ENCODE measurements at regions not wholly inside any gene's neighbourhood (a gene's known extent, or its start where the extent isn't known, plus 50 kb on each side); places are given as distances from the start of the nearest gene placed in this dataset.
A peak's percentile ranks its signal among the peaks of the same experiment; 100 is the strongest.
"Not testable (repeated sequence)": the region's sequence is repeated elsewhere in the genome, so short reads cannot be mapped to it uniquely, and the experiment has no call there.

DNA sequence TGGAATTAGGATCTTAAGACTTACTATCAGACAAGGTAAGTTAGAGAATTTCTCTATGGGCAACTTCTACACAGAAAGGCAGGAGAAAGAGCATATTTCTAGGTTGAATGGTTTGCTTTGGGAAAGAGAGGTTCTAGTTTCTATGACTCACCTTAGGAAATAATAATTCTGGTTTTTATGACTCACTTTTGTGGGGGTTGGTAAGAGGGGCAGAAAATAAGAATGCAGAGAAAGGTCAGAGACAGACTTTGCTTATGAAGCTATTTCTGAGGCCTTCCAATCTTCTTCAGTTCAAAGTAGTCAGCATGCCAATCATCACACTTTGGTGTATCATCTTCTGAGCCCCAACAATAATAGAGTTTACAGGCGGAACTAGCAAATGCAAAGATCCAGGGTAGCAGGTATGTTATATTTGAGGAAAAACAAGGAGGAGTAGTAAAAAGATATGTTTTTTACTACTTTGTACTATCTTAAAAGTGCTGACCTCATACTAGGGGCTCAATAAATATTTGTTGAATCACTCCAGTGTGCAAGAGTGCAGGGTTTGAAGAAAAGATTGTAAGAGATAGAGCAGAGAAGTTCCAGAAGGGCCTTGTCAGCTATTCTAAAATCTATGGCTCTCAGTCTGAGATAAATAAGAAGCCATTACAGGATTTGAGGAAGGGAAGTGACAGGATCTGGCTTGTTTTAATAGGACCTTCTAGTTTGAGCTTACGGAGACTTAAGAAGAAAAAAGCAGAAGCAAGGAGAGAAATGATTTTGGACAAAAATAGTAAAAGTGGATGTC, 56.7 kb upstream of the LRFN5 start:
- intact Hi-C loops (cut with micrococcal nuclease): no loop called here
- H3K4me3 ChIP-seq (ENCODE audit: low read length in 2 of 2): no peak overlapping the region
- no peak overlapping the region for H3K4me3 Mint-ChIP-seq
- no peaks in the 10 kb centered on the region for H3K4me1 Mint-ChIP-seq
- no peaks in the 10 kb centered on the region for H3K9me3 ChIP-seq (ENCODE audit: control insufficient read depth in 1 of 2, low read length in 2 of 2)
- H3K4me1 ChIP-seq (ENCODE audit: insufficient read depth, low read length): no peaks in the 10 kb centered on the region
- H3K27me3 Mint-ChIP-seq: no peaks in the 10 kb centered on the region
- H3K9me3 Mint-ChIP-seq: peaks cover 0 to 2% (median 0%) of the 10 kb centered on the region in 8 donors
- no peaks in the 10 kb centered on the region for H3K27me3 ChIP-seq (ENCODE audit: insufficient read depth, low read length)
- POLR2A ChIA-PET (ENCODE audit: partially characterized antibody): no interaction called here
- DNase-seq: no peak
- no peaks in the 10 kb centered on the region for H3K36me3 ChIP-seq (ENCODE audit: insufficient read depth, low read length)
- no peaks in the 10 kb centered on the region for H3K36me3 Mint-ChIP-seq
- no peak overlapping the region for H3K27ac Mint-ChIP-seq
- CTCF ChIA-PET (ENCODE audit: partially characterized antibody): no interaction called here
- no peak overlapping the region for H3K27ac ChIP-seq (ENCODE audit: low read depth, low read length)

DNA sequence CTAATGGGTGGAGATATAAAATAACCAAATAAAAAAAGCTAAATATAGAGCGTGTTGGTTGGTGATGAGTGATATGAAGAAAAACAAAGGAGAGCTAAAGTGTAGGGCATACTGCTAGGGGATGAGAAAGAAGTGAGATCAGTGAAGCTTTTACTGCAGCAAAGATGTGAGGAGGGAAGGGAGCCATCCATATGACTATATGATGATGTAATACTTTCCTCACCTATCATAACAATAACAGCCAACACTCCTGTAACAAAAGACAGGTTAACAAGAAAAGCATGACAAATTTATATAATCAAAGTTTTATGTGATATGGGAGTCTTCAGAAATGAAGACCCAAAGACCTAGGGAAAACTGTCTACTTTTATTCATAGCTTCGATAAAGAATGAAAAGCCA, 57.4 kb upstream of the LRFN5 start:
- no peaks in the 10 kb centered on the region for H3K27me3 ChIP-seq (ENCODE audit: insufficient read depth, low read length)
- POLR2A ChIA-PET (ENCODE audit: partially characterized antibody): no interaction called here
- Mint-ChIP-seq H3K36me3 (no peaks in the 10 kb centered on the region), H3K9me3 (peaks cover 0 to 5% (median 4%) of the 10 kb centered on the region in 8 donors), H3K27ac (no peak overlapping the region), H3K27me3 (no peaks in the 10 kb centered on the region), H3K4me1 (no peaks in the 10 kb centered on the region), H3K4me3 (no peak overlapping the region)
- no peaks in the 10 kb centered on the region for H3K9me3 ChIP-seq (ENCODE audit: control insufficient read depth in 1 of 2, low read length in 2 of 2)
- intact Hi-C loops (cut with micrococcal nuclease): no loop called here
- H3K36me3 ChIP-seq (ENCODE audit: insufficient read depth, low read length): no peaks in the 10 kb centered on the region
- CTCF ChIA-PET (ENCODE audit: partially characterized antibody): no interaction called here
- no peak overlapping the region for H3K27ac ChIP-seq (ENCODE audit: low read depth, low read length)
- no peak overlapping the region for H3K4me3 ChIP-seq (ENCODE audit: low read length in 2 of 2)
- H3K4me1 ChIP-seq (ENCODE audit: insufficient read depth, low read length): no peaks in the 10 kb centered on the region
- no peak for DNase-seq

DNA sequence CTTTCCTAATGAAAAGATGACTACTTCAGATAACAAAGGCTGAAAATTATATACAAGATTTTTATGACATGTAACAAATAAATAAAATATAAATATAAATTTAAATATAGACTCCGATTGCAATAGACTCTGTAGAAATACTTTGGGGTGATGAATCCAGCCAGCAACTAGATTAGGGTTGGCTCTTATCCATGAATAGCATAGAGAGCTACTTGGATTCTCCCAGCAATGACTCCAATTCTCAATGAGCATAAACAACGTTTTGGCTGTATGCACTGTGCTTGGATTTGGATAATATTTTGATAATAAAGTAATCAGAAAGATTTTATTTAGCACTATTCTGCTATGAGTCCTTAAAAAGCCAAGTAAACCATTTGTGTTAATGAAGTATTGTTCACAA, 58.0 kb upstream of the LRFN5 start:
- H3K27me3 Mint-ChIP-seq: no peaks in the 10 kb centered on the region
- no peak overlapping the region for H3K27ac ChIP-seq (ENCODE audit: low read depth, low read length)
- ChIA-PET POLR2A (ENCODE audit: partially characterized antibody) (no interaction called here), CTCF (ENCODE audit: partially characterized antibody) (no interaction called here)
- peaks cover 0 to 10% (median 4%) of the 10 kb centered on the region in 8 donors for H3K9me3 Mint-ChIP-seq
- no peak for DNase-seq
- H3K4me1 Mint-ChIP-seq: no peaks in the 10 kb centered on the region
- H3K36me3 Mint-ChIP-seq: no peaks in the 10 kb centered on the region
- no peaks in the 10 kb centered on the region for H3K4me1 ChIP-seq (ENCODE audit: insufficient read depth, low read length)
- H3K36me3 ChIP-seq (ENCODE audit: insufficient read depth, low read length): no peaks in the 10 kb centered on the region
- intact Hi-C loops (cut with micrococcal nuclease): no loop called here
- H3K4me3 ChIP-seq (ENCODE audit: low read length in 2 of 2): no peak overlapping the region
- no peaks in the 10 kb centered on the region for H3K27me3 ChIP-seq (ENCODE audit: insufficient read depth, low read length)
- no peak overlapping the region for H3K27ac Mint-ChIP-seq
- no peaks in the 10 kb centered on the region for H3K9me3 ChIP-seq (ENCODE audit: control insufficient read depth in 1 of 2, low read length in 2 of 2)
- H3K4me3 Mint-ChIP-seq: no peak overlapping the region

DNA sequence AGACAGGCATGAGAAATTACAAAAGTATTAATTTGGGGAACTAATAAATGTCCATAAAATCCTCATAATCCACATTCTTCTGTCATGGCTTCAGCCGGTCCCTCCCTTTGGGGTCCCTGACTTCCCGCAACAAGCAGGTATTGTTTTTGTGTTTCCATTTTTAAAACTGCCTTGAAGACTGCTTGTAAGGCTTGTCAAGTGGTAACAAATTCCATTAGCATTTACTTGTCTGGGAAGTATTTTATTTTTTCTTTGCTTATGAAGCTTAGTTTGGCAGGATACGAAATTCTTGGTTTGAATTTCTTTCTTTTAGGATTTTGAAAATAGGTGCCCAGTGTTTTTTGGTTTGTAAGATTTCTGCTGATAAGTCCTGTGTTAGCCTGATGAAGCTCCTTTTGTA, 65.3 kb upstream of the LRFN5 start:
- Histone ChIP-seq H3K4me3 (ENCODE audit: low read length in 2 of 2) (no peak overlapping the region), H3K36me3 (ENCODE audit: insufficient read depth, low read length) (no peaks in the 10 kb centered on the region), H3K27me3 (ENCODE audit: insufficient read depth, low read length) (no peaks in the 10 kb centered on the region), H3K4me1 (ENCODE audit: insufficient read depth, low read length) (no peaks in the 10 kb centered on the region), H3K27ac (ENCODE audit: low read depth, low read length) (no peak overlapping the region), H3K9me3 (ENCODE audit: control insufficient read depth in 1 of 2, low read length in 2 of 2) (peaks cover 0 to 5% of the 10 kb centered on the region in 2 donors)
- intact Hi-C loops (cut with micrococcal nuclease): no loop called here
- no peak for DNase-seq
- ChIA-PET POLR2A (ENCODE audit: partially characterized antibody) (no interaction called here), CTCF (ENCODE audit: partially characterized antibody) (no interaction called here)
- Mint-ChIP-seq H3K4me3 (peak overlapping the region in 1 of 8 donors; percentile 15), H3K4me1 (no peaks in the 10 kb centered on the region), H3K9me3 (peaks cover 0 to 35% (median 20%) of the 10 kb centered on the region in 8 donors), H3K36me3 (no peaks in the 10 kb centered on the region), H3K27ac (no peak overlapping the region), H3K27me3 (no peaks in the 10 kb centered on the region)

DNA sequence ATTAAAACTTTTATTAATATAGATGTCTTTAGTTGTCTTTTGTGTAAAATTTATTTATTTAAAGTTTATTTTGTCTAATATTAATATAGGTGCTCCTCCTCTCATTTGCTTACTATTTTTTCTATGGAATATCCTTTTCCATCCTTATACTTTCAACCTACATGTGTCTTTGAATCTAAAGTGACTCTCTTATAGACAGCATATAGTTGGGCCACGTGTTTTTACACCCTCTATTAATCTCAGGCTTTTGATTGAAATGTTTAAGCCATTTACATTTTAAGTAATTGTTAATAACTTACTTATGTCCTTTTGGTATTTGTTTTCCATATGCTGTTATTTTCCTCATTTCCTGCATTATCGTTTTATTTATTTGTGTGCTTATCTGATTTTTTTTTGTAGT, 74.4 kb upstream of the LRFN5 start:
- Mint-ChIP-seq H3K27me3 (no peaks in the 10 kb centered on the region), H3K4me3 (no peak overlapping the region), H3K9me3 (peaks cover 0 to 5% (median under 1%) of the 10 kb centered on the region in 8 donors), H3K36me3 (no peaks in the 10 kb centered on the region), H3K4me1 (no peaks in the 10 kb centered on the region), H3K27ac (no peak overlapping the region)
- intact Hi-C loops (cut with micrococcal nuclease): no loop called here
- no peak overlapping the region for H3K4me3 ChIP-seq (ENCODE audit: low read length in 2 of 2)
- ChIA-PET CTCF (ENCODE audit: partially characterized antibody) (no interaction called here), POLR2A (ENCODE audit: partially characterized antibody) (no interaction called here)
- H3K9me3 ChIP-seq (ENCODE audit: control insufficient read depth in 1 of 2, low read length in 2 of 2): no peaks in the 10 kb centered on the region
- no peaks in the 10 kb centered on the region for H3K27me3 ChIP-seq (ENCODE audit: insufficient read depth, low read length)
- H3K36me3 ChIP-seq (ENCODE audit: insufficient read depth, low read length): no peaks in the 10 kb centered on the region
- H3K4me1 ChIP-seq (ENCODE audit: insufficient read depth, low read length): no peaks in the 10 kb centered on the region
- no peak overlapping the region for H3K27ac ChIP-seq (ENCODE audit: low read depth, low read length)
- DNase-seq: no peak

DNA sequence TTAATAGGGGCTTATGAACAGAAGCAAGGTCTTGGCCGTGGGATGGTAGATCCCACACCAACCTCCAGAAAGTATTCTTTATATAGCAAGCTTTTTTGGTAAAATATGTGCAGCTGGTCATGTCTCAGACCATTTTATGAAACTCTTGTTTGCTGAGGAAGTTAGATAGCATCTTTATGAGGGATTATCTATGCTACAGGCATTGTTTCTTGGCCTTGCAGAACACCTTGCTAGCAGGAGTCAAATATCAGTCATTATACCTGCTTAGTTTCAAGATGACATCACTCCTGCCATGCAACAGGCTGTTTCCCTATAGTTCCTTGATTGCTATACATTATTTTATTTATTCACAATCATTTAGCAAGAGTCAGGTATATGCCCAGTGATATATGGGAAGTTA, 84.8 kb upstream of the LRFN5 start:
- H3K27ac ChIP-seq (ENCODE audit: low read depth, low read length): no peak overlapping the region
- no peak for DNase-seq
- Mint-ChIP-seq H3K27ac (no peak overlapping the region), H3K36me3 (no peaks in the 10 kb centered on the region), H3K9me3 (peaks cover 0 to 12% (median 4%) of the 10 kb centered on the region in 8 donors), H3K4me3 (no peak overlapping the region), H3K4me1 (peaks cover 0 to 1% (median 0%) of the 10 kb centered on the region in 4 donors), H3K27me3 (no peaks in the 10 kb centered on the region)
- H3K27me3 ChIP-seq (ENCODE audit: insufficient read depth, low read length): no peaks in the 10 kb centered on the region
- H3K4me1 ChIP-seq (ENCODE audit: insufficient read depth, low read length): no peaks in the 10 kb centered on the region
- ChIA-PET POLR2A (ENCODE audit: partially characterized antibody) (no interaction called here), CTCF (ENCODE audit: partially characterized antibody) (no interaction called here)
- intact Hi-C loops (cut with micrococcal nuclease): no loop called here
- no peaks in the 10 kb centered on the region for H3K36me3 ChIP-seq (ENCODE audit: insufficient read depth, low read length)
- no peaks in the 10 kb centered on the region for H3K9me3 ChIP-seq (ENCODE audit: control insufficient read depth in 1 of 2, low read length in 2 of 2)
- H3K4me3 ChIP-seq (ENCODE audit: low read length in 2 of 2): no peak overlapping the region

DNA sequence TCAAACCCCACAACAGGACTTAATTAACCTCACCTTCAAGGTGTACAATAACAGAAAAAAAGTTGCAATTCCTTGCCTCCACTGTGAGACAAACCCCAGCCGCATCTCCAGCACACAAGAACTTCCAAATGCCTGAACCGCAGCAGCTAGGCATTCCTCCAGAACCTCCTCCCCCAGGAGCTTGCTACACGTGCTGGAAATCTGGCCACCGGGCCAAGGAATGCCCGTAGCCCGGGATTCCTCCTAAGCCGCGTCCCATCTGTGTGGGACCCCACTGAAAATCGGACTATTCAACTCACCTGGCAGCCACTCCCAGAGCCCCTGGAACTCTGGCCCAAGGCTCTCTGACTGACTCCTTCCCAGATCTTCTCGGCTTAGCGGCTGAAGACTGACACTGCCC, 88.6 kb upstream of the LRFN5 start:
- H3K36me3 ChIP-seq (ENCODE audit: insufficient read depth, low read length); H3K4me1 Mint-ChIP-seq; DNase-seq; H3K9me3 Mint-ChIP-seq; H3K27ac Mint-ChIP-seq; intact Hi-C loops (cut with micrococcal nuclease); H3K27me3 Mint-ChIP-seq; CTCF ChIA-PET (ENCODE audit: partially characterized antibody); H3K27me3 ChIP-seq (ENCODE audit: insufficient read depth, low read length); POLR2A ChIA-PET (ENCODE audit: partially characterized antibody); H3K36me3 Mint-ChIP-seq; H3K4me3 Mint-ChIP-seq; H3K4me3 ChIP-seq (ENCODE audit: low read length in 2 of 2); H3K4me1 ChIP-seq (ENCODE audit: insufficient read depth, low read length); H3K27ac ChIP-seq (ENCODE audit: low read depth, low read length); H3K9me3 ChIP-seq (ENCODE audit: control insufficient read depth in 1 of 2, low read length in 2 of 2): not testable (repeated sequence)

DNA sequence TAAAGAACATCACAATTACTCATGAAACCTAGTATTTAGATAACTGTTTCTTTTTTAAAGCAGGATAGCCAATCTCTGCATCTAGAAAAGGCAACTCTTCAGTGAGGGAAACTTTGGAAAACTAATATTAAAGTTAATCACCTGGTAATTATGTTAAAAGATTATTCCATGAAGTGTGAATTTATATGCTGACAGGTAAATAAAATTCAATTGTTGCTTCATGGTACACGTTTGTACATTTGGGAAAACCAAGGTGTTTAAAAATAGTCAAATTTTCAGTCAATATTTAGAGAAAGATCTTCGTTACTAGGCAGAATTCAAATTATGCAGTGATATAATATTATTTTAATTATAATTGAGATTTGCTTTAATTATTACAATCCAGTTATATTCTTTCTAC, 100.1 kb upstream of the LRFN5 start:
- DNase-seq: no peak
- peaks cover 0 to 5% (median 1%) of the 10 kb centered on the region in 8 donors for H3K9me3 Mint-ChIP-seq
- intact Hi-C loops (cut with micrococcal nuclease): no loop called here
- ChIA-PET POLR2A (ENCODE audit: partially characterized antibody) (no interaction called here), CTCF (ENCODE audit: partially characterized antibody) (no interaction called here)
- no peak overlapping the region for H3K27ac Mint-ChIP-seq
- H3K36me3 ChIP-seq (ENCODE audit: insufficient read depth, low read length): no peaks in the 10 kb centered on the region
- no peak overlapping the region for H3K4me3 ChIP-seq (ENCODE audit: low read length in 2 of 2)
- H3K36me3 Mint-ChIP-seq: no peaks in the 10 kb centered on the region
- H3K27me3 Mint-ChIP-seq: no peaks in the 10 kb centered on the region
- no peaks in the 10 kb centered on the region for H3K4me1 Mint-ChIP-seq
- no peak overlapping the region for H3K4me3 Mint-ChIP-seq
- H3K27ac ChIP-seq (ENCODE audit: low read depth, low read length): no peak overlapping the region
- no peaks in the 10 kb centered on the region for H3K4me1 ChIP-seq (ENCODE audit: insufficient read depth, low read length)
- H3K27me3 ChIP-seq (ENCODE audit: insufficient read depth, low read length): no peaks in the 10 kb centered on the region
- H3K9me3 ChIP-seq (ENCODE audit: control insufficient read depth in 1 of 2, low read length in 2 of 2): no peaks in the 10 kb centered on the region

Measured in CD4-positive, alpha-beta memory T cell (primary cell).